Glutamatergic neuron (in vitro differentiated cells): ENCODE measurements at regions not wholly inside any gene's neighbourhood (a gene's known extent, or its start where the extent isn't known, plus 50 kb on each side); places are given as distances from the start of the nearest gene placed in this dataset.

Experiments used
- DNase-seq: peaks from one replicate; pipeline ENCODE4 v3.0.0; 2022
- H3K27ac Mint-ChIP-seq: one replicate; pipeline ENCODE4 v1.8.0; 2020; ENCODE audit warnings: mild to moderate bottlenecking, mixed read lengths, inconsistent platforms; ENCODE audit not compliant: unreplicated experiment
- H3K27me3 Mint-ChIP-seq: one replicate; pipeline ENCODE4 v1.8.0; 2020; ENCODE audit warnings: mild to moderate bottlenecking, moderate library complexity, mixed read lengths, inconsistent platforms; ENCODE audit not compliant: unreplicated experiment
- H3K36me3 Mint-ChIP-seq: one replicate; pipeline ENCODE4 v1.8.0; 2020; ENCODE audit warnings: mild to moderate bottlenecking, mixed read lengths, inconsistent platforms; ENCODE audit not compliant: unreplicated experiment
- H3K4me1 Mint-ChIP-seq: one replicate; pipeline ENCODE4 v1.8.0; 2020; ENCODE audit warnings: mild to moderate bottlenecking, low read depth, mixed read lengths, inconsistent platforms; ENCODE audit not compliant: unreplicated experiment
- H3K4me3 Mint-ChIP-seq: one replicate; pipeline ENCODE4 v1.8.0; 2020; ENCODE audit warnings: mild to moderate bottlenecking, mixed read lengths, inconsistent platforms; ENCODE audit not compliant: unreplicated experiment
- H3K9me3 Mint-ChIP-seq: one replicate; pipeline ENCODE4 v1.8.0; 2020; ENCODE audit warnings: mild to moderate bottlenecking, moderate library complexity, mixed read lengths, inconsistent platforms; ENCODE audit not compliant: unreplicated experiment
- TF ChIP-seq, protein P1 (sequence below): fragments of 200-600 bp; sonication (generic); IDR thresholded peaks from one replicate; pipeline ENCODE4 v1.5.0; 2021; ENCODE audit not compliant: partially characterized antibody, unreplicated experiment

GRCh38 chr2:16948710-16949109, 283.1 kb upstream of the CYRIA start:
- H3K27ac Mint-ChIP-seq: no peak overlapping the region
- TF ChIP-seq, protein P1, sequence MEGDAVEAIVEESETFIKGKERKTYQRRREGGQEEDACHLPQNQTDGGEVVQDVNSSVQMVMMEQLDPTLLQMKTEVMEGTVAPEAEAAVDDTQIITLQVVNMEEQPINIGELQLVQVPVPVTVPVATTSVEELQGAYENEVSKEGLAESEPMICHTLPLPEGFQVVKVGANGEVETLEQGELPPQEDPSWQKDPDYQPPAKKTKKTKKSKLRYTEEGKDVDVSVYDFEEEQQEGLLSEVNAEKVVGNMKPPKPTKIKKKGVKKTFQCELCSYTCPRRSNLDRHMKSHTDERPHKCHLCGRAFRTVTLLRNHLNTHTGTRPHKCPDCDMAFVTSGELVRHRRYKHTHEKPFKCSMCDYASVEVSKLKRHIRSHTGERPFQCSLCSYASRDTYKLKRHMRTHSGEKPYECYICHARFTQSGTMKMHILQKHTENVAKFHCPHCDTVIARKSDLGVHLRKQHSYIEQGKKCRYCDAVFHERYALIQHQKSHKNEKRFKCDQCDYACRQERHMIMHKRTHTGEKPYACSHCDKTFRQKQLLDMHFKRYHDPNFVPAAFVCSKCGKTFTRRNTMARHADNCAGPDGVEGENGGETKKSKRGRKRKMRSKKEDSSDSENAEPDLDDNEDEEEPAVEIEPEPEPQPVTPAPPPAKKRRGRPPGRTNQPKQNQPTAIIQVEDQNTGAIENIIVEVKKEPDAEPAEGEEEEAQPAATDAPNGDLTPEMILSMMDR: no peak

DNA sequence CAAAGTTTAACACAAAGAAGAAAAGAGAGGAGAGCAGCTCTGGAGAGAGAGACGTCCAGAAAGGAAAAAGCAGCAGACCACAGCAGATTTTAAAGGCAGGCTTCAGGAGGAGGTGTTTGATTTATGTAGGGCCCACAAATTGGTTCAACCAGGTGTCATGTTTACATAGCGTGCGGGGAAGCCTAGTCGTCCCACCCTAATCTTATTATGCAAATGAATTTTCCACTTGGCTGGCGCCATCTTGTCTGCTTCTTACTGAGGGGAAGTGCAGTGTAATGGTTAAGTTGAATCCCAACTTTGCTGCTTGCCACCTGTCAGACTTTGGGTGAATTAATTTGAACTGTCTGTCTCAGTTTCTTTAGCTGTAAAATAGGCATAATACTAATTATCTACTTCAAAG, 282.4 kb upstream of the CYRIA start:
- no peaks in the 10 kb centered on the region for H3K9me3 Mint-ChIP-seq
- no peaks in the 10 kb centered on the region for H3K27me3 Mint-ChIP-seq
- H3K27ac Mint-ChIP-seq: no peak overlapping the region
- no peak for DNase-seq
- H3K36me3 Mint-ChIP-seq: no peaks in the 10 kb centered on the region
- H3K4me3 Mint-ChIP-seq: no peak overlapping the region
- TF ChIP-seq, protein P1: no peak
- no peaks in the 10 kb centered on the region for H3K4me1 Mint-ChIP-seq

More at GRCh38 chr2:16948710-16949109, 283.1 kb upstream of the CYRIA start:
- Mint-ChIP-seq H3K4me3 (no peak overlapping the region), H3K4me1 (no peaks in the 10 kb centered on the region), H3K9me3 (no peaks in the 10 kb centered on the region), H3K36me3 (no peaks in the 10 kb centered on the region), H3K27me3 (no peaks in the 10 kb centered on the region)
- DNase-seq: no peak

DNA sequence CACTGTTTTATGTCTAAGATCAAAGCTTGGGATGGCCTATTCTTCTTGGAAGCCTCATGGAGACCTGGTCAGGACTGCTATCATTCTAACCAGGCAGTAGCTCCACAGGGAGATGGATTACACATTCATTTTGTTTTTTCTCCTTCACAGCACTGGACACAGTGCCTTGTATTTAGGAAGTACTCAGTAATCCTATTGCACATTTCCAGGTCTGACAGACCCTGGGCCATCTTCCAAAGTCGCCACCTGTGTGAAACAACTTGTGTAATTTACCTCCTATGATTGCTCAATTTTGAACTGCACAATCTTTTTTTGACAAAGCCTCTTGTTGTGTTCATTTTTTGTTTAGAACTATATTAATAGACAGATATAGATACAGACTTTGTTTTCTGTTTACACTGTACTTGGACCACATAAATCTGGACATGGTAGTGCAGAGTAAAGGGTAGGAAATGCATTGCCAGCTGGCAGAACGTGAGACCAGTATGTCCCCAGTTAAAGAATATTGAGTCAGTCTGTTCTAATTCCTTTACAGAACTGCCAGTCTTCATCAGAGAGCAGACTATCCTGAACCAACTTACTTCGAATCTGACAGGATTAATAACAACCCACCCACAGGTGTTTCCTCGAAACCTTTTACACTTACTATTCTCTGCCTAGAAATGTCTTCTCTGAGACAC, 277.8 kb upstream of the CYRIA start:
- no peaks in the 10 kb centered on the region for H3K4me1 Mint-ChIP-seq
- no peak for DNase-seq
- no peak overlapping the region for H3K4me3 Mint-ChIP-seq
- TF ChIP-seq, protein P1: no peak
- H3K27me3 Mint-ChIP-seq: no peaks in the 10 kb centered on the region
- no peaks in the 10 kb centered on the region for H3K36me3 Mint-ChIP-seq
- peaks cover 1% of the 10 kb centered on the region for H3K9me3 Mint-ChIP-seq
- H3K27ac Mint-ChIP-seq: no peak overlapping the region

- no peak overlapping the region for H3K27ac Mint-ChIP-seq
- no peak overlapping the region for H3K4me3 Mint-ChIP-seq
- DNase-seq: no peak
These were observed 274.6 kb upstream of the CYRIA start for GRCh38 chr2:16940214-16940613.

GRCh38 chr2:16939771-16940170, 274.1 kb upstream of the CYRIA start:
- Mint-ChIP-seq H3K36me3 (no peaks in the 10 kb centered on the region), H3K4me1 (no peaks in the 10 kb centered on the region), H3K9me3 (peaks cover 1% of the 10 kb centered on the region), H3K27ac (no peak overlapping the region), H3K27me3 (no peaks in the 10 kb centered on the region), H3K4me3 (no peak overlapping the region)
- TF ChIP-seq, protein P1: no peak
- DNase-seq: no peak

More at GRCh38 chr2:16940214-16940613, 274.6 kb upstream of the CYRIA start:
- peaks cover 1% of the 10 kb centered on the region for H3K9me3 Mint-ChIP-seq
- H3K27me3 Mint-ChIP-seq: no peaks in the 10 kb centered on the region
- TF ChIP-seq, protein P1: no peak
- no peaks in the 10 kb centered on the region for H3K4me1 Mint-ChIP-seq
- no peaks in the 10 kb centered on the region for H3K36me3 Mint-ChIP-seq
